ENCODE measurements at regions not wholly inside any gene's neighbourhood (a gene's known extent, or its start where the extent isn't known, plus 50 kb on each side); places are given as distances from the start of the nearest gene placed in this dataset.
"Not testable (repeated sequence)": the region's sequence is repeated elsewhere in the genome, so short reads cannot be mapped to it uniquely, and the experiment has no call there.

- no peak for TF ChIP-seq Cebpa-rat (IDR thresholded peaks at IDR 0.05)
- Histone ChIP-seq H4K20me1 (no peaks in the 10 kb centered on the region), H3K36me3 (no peaks in the 10 kb centered on the region), H3K4me3 (no peak overlapping the region), H3K9me3 (peaks cover 2% of the 10 kb centered on the region; the same call in 1 of the 2 replicates), H3K27ac (no peak overlapping the region), H3K27me3 (no peaks in the 10 kb centered on the region), H3K9ac (no peak overlapping the region), H3K4me1 (no peaks in the 10 kb centered on the region), H3K4me2 (no peak overlapping the region)
Observed at GRCh38 chr10:25869609-25870008, 64.4 kb upstream of the MYO3A start.

GRCh38 chr10:25874402-25874801 is 59.6 kb upstream of the MYO3A start:
- not testable (repeated sequence) for H3K9ac ChIP-seq, H3K36me3 ChIP-seq, H3K27ac ChIP-seq, H3K4me3 ChIP-seq, H4K20me1 ChIP-seq, H3K4me2 ChIP-seq, H3K9me3 ChIP-seq, H3K27me3 ChIP-seq
- H3K4me1 ChIP-seq = peaks cover 18% of the 10 kb centered on the region

- Histone ChIP-seq H3K27ac (no peak overlapping the region), H3K9me3 (no peaks in the 10 kb centered on the region), H3K4me2 (no peak overlapping the region), H3K36me3 (no peaks in the 10 kb centered on the region), H3K4me1 (peaks cover 31% of the 10 kb centered on the region), H3K27me3 (no peaks in the 10 kb centered on the region), H3K4me3 (no peak overlapping the region), H4K20me1 (no peaks in the 10 kb centered on the region), H3K9ac (no peak overlapping the region)
- no peak for TF ChIP-seq Cebpa-rat (IDR thresholded peaks at IDR 0.05)
Observed at GRCh38 chr10:25875556-25876165, 58.4 kb upstream of the MYO3A start.

DNA sequence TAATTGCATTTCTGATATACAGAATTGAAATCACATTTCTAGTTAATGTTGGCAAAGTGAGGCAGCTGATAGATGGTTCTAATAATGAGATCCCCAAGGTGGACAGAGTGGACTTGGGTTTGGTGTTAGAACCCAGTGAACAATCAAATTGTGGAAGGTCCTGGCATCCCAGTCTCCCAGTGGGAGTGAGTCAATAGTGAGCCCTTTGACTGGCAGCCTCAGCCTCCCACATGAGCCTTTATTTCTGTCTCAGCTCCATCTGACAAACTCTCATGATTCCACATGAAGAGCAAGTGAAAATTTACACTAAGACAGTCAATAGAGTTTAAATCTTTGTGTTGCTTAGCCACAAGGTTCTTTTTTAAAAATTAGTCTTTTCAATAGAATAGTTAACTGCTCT is 56.7 kb upstream of the MYO3A start:
- TF ChIP-seq Cebpa-rat (IDR thresholded peaks at IDR 0.05) = no peak
- Histone ChIP-seq H3K4me3 (no peak overlapping the region), H3K27me3 (no peaks in the 10 kb centered on the region), H3K9ac (no peak overlapping the region), H3K9me3 (no peaks in the 10 kb centered on the region), H3K27ac (no peak overlapping the region), H3K4me1 (peaks cover 32% of the 10 kb centered on the region), H3K36me3 (no peaks in the 10 kb centered on the region), H3K4me2 (no peak overlapping the region), H4K20me1 (no peaks in the 10 kb centered on the region)

All from BLaER1 (cell line).